Stimulated activated CD4-positive, alpha-beta T cell treated with anti-CD3 and anti-CD28 coated beads, Interleukin-4, amount 100 ng/mL, for 24 hours (primary cell): ENCODE measurements at regions not wholly inside any gene's neighbourhood (a gene's known extent, or its start where the extent isn't known, plus 50 kb on each side); places are given as distances from the start of the nearest gene placed in this dataset.
A peak's percentile ranks its signal among the peaks of the same experiment; 100 is the strongest.

Experiments used
- DNase-seq: peaks from one replicate; pipeline ENCODE4 v3.0.0-alpha.2; 2020

DNA sequence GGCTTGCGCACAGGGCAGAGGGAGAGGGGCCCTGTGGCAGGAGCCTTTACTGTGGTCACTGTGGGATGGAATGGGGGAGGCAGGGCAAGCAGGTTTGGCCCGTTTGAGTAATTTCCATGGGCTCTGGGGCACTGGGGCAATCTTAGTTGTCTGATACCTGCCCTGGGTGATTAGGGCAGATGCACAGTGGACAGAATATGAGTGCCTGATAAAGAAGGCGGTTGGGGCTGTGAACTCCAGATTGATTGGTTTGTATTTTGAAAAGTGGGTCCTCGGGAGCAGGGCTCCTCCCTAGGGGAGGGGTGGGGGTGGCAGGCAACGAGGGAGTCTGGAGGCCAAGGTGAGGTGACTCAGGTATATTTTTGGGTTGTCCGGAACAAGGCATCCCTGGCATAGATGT lies 247.5 kb downstream of the NSG2 start:
- no peak for DNase-seq

DNA sequence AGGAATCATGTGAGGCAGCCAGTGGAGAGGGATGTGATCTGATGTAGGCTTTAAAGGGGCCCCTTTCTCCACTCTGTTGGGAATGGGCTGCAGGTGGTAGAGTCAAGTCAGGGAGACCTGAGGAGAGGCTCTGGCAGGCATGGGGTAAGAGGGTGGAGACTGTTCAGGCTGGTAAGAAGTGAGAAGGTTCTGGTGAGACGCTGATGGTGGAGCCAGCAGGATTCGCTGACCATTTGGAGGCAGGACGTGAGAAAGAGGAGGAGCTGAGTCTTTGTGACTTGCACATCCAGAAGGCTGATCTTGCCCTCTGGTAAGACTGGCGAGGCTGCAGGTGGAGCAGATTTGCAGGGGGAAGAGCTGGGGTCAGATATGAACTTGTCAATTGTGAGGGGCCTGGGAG lies 248.0 kb downstream of the NSG2 start:
- DNase-seq, result no peak

DNA sequence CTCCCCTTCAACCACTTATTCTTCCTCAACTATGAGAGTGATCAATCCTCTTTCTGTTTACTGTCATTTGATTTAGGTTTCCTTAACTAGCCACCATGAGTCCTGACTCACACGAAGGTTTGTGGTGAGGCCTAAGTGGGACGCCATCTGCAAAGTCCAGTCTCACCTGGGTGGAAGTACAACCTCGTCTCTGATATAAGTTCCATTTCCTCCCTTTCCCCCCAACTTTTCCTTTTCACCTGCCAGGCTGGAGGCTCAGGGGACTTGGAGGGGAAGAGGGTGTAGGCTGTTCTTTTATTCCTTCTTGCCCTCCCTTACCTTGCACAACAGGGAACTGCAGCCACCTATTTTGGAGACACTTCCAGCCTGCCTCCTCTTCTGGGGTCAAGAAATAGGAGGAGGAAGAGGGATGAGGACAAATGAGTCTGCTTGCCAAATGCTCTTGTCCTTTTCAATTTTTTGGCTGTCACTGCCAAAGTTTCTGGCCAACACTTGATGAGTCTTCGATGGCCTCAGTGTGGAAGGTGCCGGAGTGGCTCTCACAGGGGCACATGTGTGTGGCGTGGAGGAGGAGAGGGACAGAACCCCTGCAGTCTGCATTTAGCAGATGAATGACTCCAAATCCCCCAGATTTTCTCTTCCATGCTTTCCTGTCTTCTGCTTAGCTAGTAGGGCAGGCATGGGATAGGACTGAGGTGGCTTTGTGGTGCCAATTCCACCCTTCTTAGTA lies 249.6 kb downstream of the NSG2 start:
- DNase-seq, result no peak

DNA sequence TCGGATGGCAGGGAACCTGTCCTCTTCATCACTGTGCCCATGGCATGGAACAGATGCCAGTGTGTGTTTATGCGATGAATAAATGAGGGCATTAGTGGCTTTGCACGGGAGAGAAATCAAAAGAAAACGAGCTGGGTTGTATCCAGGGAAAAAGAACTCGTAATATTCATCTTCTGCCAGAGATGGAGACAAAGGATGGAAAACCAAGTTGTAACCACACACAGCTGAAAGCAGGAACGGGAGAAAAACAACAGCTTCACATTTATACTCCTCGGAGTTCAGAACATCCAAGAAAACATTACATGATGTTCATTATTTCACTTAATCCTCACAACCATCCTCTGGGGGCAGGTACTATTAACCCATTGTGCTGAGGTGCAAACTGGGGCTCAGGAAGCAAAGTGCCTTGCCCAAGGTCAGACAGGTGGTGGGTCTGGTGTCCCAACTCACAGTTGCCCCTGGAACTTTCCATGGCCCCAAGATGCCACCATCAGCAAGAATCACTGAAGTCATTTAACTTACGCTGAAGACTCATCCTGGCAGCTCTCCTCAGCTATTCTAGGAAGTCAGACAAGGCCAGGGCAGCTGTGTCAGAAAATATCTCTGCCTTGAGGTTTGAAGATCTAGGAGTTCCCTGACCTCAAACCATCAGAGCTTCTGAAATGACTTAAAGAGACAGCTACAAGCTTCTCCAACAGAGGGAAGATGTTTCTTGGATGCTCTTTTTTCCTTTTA lies 250.4 kb downstream of the NSG2 start:
- no peak for DNase-seq

- no peak for DNase-seq
Observed at GRCh38 chr5:174300118-174300940, 254.8 kb downstream of the NSG2 start.

- no peak for DNase-seq
Observed at GRCh38 chr5:174300941-174301761, 255.6 kb downstream of the NSG2 start.

- DNase-seq, result no peak
Observed at GRCh38 chr5:174301848-174302625, 256.5 kb downstream of the NSG2 start.

DNA sequence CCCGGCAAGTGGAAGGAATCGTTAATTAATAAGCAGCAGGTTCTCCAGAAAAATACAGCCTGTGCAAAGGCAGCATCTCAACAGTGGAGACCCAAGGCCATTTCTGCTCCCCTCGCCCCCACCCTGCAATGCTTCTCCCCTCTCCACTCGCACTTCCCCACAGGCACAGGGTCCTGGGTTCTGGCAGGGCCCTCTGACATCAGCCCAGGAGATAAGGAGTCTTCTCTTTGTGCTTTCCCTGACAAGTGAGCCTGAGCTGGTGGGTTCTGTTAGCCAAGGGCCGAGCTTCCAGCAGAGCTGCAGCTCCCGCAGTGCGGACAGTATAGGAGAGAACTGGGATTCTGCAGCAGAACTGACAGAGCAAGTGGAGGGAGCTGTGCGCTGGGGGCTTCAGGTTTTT lies 257.5 kb downstream of the NSG2 start:
- no peak for DNase-seq

DNA sequence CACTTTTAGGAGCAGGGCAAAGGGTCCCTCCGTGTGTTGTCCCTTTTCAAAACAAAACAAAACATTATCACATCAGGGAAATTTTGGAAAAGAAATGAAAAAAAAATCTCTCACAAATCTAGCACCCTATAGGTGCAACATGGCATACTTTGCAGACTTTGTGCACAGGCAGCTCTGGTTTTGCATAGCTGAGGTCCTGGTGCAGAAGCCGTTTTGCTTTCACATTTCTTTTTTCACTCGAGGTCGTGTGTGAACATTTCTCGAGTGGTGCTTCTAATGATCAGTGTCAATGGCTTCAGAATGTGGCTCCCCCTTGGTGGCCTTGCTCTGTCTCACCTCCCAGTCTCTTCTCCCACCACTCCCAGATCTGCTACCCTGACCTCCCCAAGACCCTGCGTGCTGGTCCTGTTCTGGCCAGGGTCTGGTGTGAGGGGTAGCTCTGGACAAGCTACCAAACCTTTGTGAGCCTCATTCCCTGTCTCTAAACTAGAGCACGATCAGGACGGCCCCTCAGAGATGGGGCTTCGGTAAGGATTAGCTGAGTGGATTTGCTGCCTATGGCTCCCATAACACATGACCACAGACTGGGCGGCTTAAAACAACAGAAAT lies 258.0 kb downstream of the NSG2 start:
- DNase-seq, result no peak

GRCh38 chr5:174305241-174305681 lies 259.8 kb downstream of the NSG2 start:
- DNase-seq, result no peak

- DNase-seq, result no peak
Observed at GRCh38 chr5:174306345-174307030, 261.0 kb downstream of the NSG2 start.

DNA sequence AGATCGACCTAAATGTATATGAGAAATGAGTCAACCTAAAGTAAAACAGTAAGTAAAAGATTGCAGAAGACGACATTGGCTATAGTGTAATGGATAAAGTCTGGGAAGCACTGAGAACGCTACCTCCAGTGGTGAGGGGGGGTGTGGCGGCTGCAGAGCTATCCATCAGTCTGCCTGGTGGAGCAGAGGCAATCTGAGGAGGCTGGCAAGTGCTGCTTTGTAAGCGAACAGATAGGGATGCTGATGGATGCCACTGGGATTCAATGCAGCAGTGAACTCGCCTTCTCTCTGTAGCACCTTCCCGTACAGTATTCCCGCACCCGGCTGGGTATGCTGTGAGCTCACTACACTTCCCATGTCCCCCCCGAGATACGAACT lies 261.5 kb downstream of the NSG2 start:
- no peak for DNase-seq

- no peak for DNase-seq
Observed at GRCh38 chr5:174307656-174308271, 262.3 kb downstream of the NSG2 start.

DNA sequence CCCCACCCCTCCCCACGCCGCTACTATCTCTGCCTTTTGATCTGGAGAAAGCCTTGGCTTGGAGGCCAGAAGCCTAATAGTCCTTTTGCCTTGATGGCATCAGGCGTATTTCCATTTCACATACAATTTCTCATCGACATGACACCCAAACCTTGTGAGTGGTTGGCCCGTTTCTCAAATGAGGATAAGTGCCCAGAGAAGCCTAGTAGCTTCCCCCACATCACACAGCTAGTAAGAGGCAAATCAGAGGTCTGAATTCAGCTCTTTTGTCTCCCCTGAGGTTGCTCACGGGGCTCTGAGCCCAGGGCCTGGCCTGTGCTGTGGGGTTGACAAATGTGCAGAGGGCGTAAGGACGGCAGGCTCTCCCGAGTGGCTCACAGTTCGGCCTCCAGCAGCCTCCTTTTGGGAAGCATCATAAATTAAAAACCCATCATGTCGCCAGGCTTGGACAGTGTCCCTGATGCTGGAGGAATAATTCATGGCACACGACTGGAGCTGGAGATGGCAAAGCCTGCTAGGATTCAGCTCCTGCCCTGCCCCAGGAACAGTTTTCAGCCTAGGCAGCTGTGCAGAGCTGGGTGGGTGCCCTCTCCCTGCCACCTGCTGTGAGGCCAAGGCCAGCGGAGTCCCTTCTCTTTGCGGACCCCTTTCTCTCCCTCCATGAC lies 263.8 kb downstream of the NSG2 start:
- no peak for DNase-seq

GRCh38 chr5:174310243-174310642 lies 264.7 kb downstream of the NSG2 start:
- DNase-seq, result no peak

DNA sequence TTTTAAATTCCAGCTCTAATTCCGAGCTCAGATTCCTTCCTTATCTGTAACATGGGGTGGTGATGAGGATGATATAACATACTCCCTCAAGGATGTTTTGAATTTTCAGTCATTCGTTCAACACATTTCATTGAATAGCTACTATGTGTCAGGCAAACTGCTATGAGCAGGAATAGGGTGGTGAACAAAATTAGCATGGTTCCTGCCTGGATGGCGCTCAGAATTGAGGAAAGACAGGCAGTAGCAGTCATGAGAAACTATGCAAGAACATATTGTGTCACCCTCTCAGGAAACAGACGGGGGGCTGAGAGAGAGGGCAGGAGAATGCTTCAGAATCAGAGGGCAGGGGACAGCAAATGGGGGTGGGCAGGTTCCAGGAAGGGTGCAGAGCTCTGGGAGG lies 265.2 kb downstream of the NSG2 start:
- no peak for DNase-seq

GRCh38 chr5:174311121-174311520 lies 265.6 kb downstream of the NSG2 start:
- no peak for DNase-seq

GRCh38 chr5:174311531-174312269 lies 266.2 kb downstream of the NSG2 start:
- DNase-seq, result peak; percentile 59

GRCh38 chr5:174312270-174312617 lies 266.7 kb downstream of the NSG2 start:
- no peak for DNase-seq
